Ectodermal cell (in vitro differentiated cells): ENCODE measurements at regions not wholly inside any gene's neighbourhood (a gene's known extent, or its start where the extent isn't known, plus 50 kb on each side); places are given as distances from the start of the nearest gene placed in this dataset.

Experiments used
- H3K27ac ChIP-seq: 2 replicates; pipeline ENCODE4 v1.7.0; 2013; ENCODE audit warnings: mild to moderate bottlenecking, low read depth, low read length; ENCODE audit not compliant: insufficient read depth, poor library complexity, severe bottlenecking
- H3K27me3 ChIP-seq: 2 replicates; pipeline ENCODE4 v1.7.0; 2013; ENCODE audit warnings: mild to moderate bottlenecking, low read length; ENCODE audit not compliant: insufficient read depth, control insufficient read depth, poor library complexity, severe bottlenecking
- H3K36me3 ChIP-seq: one replicate; pipeline ENCODE4 v1.7.0; 2013; ENCODE audit warnings: low read length; ENCODE audit not compliant: control insufficient read depth, insufficient read depth
- H3K4me1 ChIP-seq: one replicate; pipeline ENCODE4 v1.7.0; 2013; ENCODE audit warnings: low read length; ENCODE audit not compliant: control insufficient read depth, insufficient read depth
- H3K4me3 ChIP-seq: 2 replicates; pipeline ENCODE4 v1.7.0; 2013; ENCODE audit warnings: low read depth, low read length, control low read depth; ENCODE audit not compliant: insufficient read depth
- H3K9me3 ChIP-seq: 2 replicates; pipeline ENCODE4 v1.7.0; 2013; ENCODE audit warnings: mild to moderate bottlenecking, low read length, moderate library complexity; ENCODE audit not compliant: control insufficient read depth
- WGBS, 2 experiments: methylation state at CpG; one replicate each; pipeline ENCODE4 v1.1.7; 2013; ENCODE audit warnings: missing lambda C conversion rate in 2 of 2; 5-methylcytosine and 5-hydroxymethylcytosine counted together

DNA sequence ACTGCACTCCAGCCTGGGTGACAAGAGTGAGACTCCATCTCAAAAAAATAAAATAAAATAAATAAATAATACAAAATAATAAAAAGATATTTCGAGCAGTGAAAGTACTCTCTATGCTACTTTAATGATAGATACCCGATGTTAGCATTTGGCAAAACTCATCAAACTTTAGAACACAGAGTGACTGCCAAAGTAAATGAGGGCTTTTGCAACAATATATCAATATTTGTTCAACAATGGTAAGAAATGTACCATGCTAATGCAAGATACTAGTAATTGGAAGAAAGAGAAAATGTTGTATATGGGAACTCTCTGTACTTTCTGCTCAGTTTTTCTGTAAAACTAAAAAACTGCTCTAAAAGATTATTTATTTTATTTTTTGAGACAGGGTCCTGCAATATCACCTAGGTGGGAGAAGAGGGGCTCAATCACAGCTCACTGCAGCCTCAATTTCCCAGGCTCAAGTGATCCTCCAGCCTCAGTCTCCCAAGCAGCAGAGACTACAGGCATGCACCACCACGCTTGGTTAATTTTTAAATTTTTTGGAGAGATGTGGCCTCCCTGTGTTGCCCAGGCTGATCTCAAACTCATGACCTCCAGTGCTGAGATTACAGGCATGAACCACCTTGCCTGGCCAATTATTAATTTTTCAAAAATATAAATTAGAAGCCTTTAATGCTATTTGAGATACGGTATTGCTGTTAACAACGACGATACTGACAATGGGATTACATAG, 650.5 kb upstream of the NR2F2 start:
- Histone ChIP-seq H3K27me3 (no peaks in the 10 kb centered on the region), H3K4me1 (no peaks in the 10 kb centered on the region), H3K27ac (no peak overlapping the region), H3K9me3 (no peaks in the 10 kb centered on the region), H3K36me3 (no peaks in the 10 kb centered on the region), H3K4me3 (no peak overlapping the region)
- 92 to 94% methylated on average over 1 to 5 of the region's 6 CpGs for WGBS, 2 experiments

DNA sequence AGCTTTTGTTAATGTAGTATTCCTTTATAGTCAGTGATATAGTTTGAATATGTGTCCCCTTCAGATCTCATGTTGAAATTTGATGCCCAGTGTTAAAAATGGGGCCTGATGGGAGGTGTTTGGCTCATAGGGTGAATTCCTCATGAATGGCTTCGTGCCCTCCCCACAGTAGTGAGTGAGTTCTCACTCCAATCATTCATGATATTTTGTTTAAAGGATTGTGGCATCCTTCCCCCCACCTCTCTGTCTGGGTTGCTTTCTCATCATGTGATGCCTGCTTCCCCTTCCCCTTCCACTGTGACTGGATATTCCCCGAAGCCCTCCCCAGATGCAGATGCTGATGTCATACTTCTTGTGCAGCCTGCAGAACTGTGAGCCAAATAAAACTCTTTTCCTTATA, 649.8 kb upstream of the NR2F2 start:
- no peaks in the 10 kb centered on the region for H3K27me3 ChIP-seq
- no peaks in the 10 kb centered on the region for H3K36me3 ChIP-seq
- 65 to 73% methylated on average over 2 of the region's 2 CpGs for WGBS, 2 experiments
- H3K27ac ChIP-seq, result no peak overlapping the region
- no peaks in the 10 kb centered on the region for H3K9me3 ChIP-seq
- H3K4me3 ChIP-seq, result no peak overlapping the region
- no peaks in the 10 kb centered on the region for H3K4me1 ChIP-seq

DNA sequence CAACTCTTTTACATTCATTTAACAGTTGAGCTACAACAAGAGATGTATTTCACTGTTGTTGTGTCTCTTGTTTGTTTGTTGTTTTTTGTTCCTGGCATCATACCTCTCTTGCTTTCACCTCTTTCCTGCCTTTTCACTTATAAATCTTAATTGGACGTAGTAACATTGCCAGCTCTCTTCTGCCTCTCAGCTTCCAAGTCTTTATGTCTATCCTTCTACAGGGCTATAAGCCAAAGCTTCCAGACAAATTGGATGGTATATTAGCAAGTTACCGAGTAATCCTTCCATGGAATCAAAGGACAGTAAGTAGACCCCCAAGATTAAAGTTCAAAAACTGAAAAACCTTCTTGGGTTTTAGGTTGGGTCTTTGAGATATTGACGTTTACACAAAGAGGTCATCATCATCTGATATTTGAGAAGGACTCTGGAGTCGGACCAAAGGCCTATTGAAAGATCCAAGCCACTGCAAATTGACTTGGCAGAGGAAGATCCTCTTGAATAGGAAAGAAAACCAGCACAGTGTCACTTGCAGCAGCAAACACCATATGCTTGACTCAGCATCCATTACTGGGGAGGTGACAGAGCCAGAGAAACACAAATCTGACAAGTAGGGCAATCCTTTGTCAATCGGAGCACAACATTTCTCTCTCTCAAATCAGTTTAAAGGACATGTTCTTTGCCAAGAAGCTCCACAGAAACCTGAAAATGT, 648.5 kb upstream of the NR2F2 start:
- 87 to 98% methylated on average over 5 of the region's 5 CpGs for WGBS, 2 experiments

DNA sequence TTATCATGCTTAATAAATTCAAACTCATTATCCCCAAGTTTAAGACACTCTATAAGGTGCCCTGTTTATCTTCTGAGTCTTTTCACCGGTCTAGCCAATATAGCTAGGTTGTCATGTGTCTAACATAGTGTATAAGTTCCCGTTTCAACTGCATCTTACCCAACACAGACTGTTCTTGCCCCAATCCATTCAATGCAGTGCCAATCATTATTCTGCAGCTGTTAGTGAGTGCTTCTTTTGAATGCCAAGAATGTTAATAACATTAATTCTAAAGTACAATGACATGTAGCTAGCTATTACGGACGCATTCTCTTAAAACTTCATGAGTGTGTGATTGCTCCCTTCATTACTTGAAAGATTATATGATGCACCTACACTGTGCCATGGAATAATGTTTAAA, 646.4 kb upstream of the NR2F2 start:
- Histone ChIP-seq H3K4me3 (no peak overlapping the region), H3K36me3 (no peaks in the 10 kb centered on the region), H3K4me1 (no peaks in the 10 kb centered on the region), H3K27me3 (no peaks in the 10 kb centered on the region), H3K27ac (no peak overlapping the region), H3K9me3 (no peaks in the 10 kb centered on the region)
- 93 to 94% methylated on average over 2 to 4 of the region's 4 CpGs for WGBS, 2 experiments

More for the DNA sequence above, 648.5 kb upstream of the NR2F2 start:
- H3K9me3 ChIP-seq, result no peaks in the 10 kb centered on the region
- H3K27ac ChIP-seq, result no peak overlapping the region
- H3K36me3 ChIP-seq, result no peaks in the 10 kb centered on the region
- H3K4me3 ChIP-seq, result no peak overlapping the region
- H3K4me1 ChIP-seq, result no peaks in the 10 kb centered on the region
- H3K27me3 ChIP-seq, result no peaks in the 10 kb centered on the region

DNA sequence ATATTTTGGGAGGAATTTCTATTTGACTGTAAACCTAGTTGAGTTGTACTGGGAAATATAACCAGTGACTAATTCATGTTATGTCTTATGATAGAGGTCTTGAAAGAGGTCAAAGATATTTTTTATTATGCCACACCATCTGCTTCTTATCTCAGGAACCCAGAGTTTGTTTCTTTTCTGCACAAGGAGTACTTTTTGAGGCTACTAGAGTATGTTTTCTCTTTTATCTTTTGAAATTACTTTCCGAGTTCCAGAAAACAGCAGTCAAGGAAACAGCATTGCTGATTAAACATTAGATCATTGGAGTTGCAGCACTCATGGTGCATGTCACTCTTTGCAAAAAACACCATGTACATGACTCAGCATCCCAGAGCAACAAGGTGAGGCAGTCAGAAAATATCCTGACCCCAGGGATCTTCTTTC, 645.8 kb upstream of the NR2F2 start:
- no peak overlapping the region for H3K27ac ChIP-seq
- no peaks in the 10 kb centered on the region for H3K9me3 ChIP-seq
- H3K27me3 ChIP-seq, result no peaks in the 10 kb centered on the region
- no peaks in the 10 kb centered on the region for H3K36me3 ChIP-seq
- no peaks in the 10 kb centered on the region for H3K4me1 ChIP-seq
- 93 to 100% methylated on average over 1 of the region's 1 CpG for WGBS, 2 experiments
- H3K4me3 ChIP-seq, result no peak overlapping the region

DNA sequence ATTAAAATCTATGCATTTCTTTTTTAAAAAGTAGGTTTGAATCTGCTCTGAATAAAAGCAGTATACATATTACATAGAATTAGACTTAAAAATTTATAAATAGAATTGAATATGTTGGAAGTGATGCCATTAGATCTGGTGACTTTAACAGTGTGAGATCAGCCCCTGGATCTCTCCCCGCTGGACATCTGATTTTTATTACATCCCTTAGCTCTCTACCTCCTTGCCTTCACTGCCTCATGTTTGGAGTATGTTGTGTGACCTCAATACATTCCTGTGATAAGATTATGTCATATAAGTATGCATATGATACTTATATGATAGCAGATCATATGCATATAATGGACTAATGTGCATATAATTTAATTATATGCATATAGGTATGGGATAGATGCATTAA, 643.4 kb upstream of the NR2F2 start:
- Histone ChIP-seq H3K9me3 (no peaks in the 10 kb centered on the region), H3K27ac (no peak overlapping the region), H3K36me3 (no peaks in the 10 kb centered on the region), H3K4me1 (no peaks in the 10 kb centered on the region), H3K4me3 (no peak overlapping the region), H3K27me3 (no peaks in the 10 kb centered on the region)
- WGBS, 2 experiments, result 92% methylated on average over 1 of the region's 1 CpG; no CpG with 5 or more reads in 1 of the 2 experiments

DNA sequence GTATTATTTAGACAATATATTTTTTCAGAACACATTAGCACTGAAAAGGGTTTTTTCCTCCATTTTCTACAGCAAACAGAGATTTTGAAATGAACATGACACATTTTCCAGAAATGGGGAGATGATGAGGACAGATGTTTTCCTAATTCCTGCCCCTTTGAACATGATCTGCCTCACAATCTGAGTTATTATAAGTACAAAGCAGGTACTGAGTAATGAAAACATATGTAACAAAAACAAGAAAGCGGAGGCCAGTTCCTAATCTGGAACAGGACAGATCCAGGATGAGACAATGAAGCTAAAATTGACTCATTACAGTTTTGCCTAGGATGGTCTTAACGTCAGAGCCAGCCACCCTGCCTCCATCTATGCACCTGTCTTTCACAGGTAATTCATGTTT, 642.8 kb upstream of the NR2F2 start:
- no peaks in the 10 kb centered on the region for H3K9me3 ChIP-seq
- 93 to 98% methylated on average over 2 of the region's 2 CpGs for WGBS, 2 experiments
- no peak overlapping the region for H3K27ac ChIP-seq
- H3K4me3 ChIP-seq, result no peak overlapping the region
- H3K27me3 ChIP-seq, result no peaks in the 10 kb centered on the region
- H3K36me3 ChIP-seq, result no peaks in the 10 kb centered on the region
- H3K4me1 ChIP-seq, result no peaks in the 10 kb centered on the region

DNA sequence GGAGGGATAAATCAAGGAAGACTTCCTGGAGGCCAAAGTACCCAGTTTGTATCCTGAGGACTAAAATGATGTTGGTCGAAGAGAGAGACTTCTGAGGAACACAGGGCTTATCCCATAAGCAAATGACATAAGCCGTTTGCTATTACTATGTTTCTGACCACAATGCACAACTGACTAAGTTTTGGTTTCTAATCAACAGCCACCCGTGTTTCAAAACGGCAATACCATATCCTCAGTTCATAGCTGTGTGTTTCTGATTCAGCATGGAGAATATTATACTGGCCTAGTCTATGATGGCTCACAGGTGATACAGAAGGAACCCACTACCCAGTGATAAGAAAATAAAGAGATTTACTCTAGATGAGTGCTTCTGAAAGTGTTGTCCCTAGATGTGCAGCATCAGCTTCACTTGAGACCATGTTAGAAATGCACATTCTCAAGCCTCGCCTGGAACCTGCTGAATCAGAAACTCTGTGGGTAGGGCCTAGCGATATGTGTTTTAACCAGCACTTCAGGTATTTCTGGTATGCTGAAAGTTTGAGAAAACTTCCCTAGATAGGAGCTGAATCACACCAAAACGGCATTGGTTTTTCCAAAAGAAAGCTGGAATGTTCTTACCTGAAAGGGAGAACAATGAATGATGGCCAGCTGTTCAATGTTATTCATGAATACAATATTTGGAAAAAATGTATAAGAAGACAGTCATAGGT, 639.7 kb upstream of the NR2F2 start:
- no peaks in the 10 kb centered on the region for H3K4me1 ChIP-seq
- H3K27ac ChIP-seq, result no peak overlapping the region
- no peak overlapping the region for H3K4me3 ChIP-seq
- peaks cover 3% of the 10 kb centered on the region for H3K9me3 ChIP-seq
- no peaks in the 10 kb centered on the region for H3K36me3 ChIP-seq
- no peaks in the 10 kb centered on the region for H3K27me3 ChIP-seq
- 92 to 96% methylated on average over 7 of the region's 7 CpGs for WGBS, 2 experiments

DNA sequence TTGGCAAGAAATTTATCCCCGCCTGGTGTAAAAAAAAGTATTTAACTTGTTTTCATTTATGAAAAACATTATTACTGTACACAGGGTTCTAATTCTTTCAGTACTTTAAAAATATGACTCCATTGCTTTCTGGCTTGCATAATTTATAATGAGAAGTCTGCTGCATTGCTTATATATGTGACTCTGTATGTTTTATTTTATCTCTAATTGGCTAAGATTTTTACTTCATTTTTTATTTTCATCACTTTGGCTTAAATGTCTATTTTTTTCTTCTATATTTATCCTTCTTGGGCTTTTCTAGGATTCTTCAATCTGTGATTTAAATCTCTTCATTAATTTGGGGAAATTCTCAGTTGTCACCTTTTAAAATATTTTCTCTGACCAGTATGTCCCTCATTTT, 636.6 kb upstream of the NR2F2 start:
- Histone ChIP-seq H3K27ac (no peak overlapping the region), H3K4me3 (no peak overlapping the region), H3K9me3 (peaks cover 3% of the 10 kb centered on the region), H3K4me1 (no peaks in the 10 kb centered on the region), H3K36me3 (no peaks in the 10 kb centered on the region), H3K27me3 (no peaks in the 10 kb centered on the region)
- no CpG with 5 or more reads among the region's 1 CpG for WGBS, 2 experiments

DNA sequence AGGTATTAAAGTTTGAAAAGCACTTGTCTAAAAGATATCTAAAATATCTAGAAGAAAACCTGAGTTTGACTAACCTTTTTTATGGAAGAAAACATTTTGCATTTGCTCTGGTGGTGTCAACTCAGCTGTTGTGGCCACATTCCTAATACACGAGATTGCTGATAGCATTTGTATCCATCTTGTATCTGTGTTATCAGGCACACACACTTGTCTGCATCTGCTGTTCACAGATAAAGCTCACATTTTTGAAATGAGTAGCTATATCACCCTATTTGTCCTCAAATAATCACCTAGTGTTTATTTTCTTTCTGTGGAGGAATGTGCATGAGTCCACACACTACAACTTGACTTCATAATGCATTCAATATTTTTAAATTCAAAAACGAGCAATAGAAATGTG, 632.3 kb upstream of the NR2F2 start:
- H3K9me3 ChIP-seq, result peaks cover 2% of the 10 kb centered on the region
- H3K27me3 ChIP-seq, result no peaks in the 10 kb centered on the region
- no peaks in the 10 kb centered on the region for H3K36me3 ChIP-seq
- 87 to 91% methylated on average over 2 of the region's 2 CpGs for WGBS, 2 experiments
- H3K27ac ChIP-seq, result no peak overlapping the region
- no peak overlapping the region for H3K4me3 ChIP-seq
- no peaks in the 10 kb centered on the region for H3K4me1 ChIP-seq
